ENCODE measurements at regions not wholly inside any gene's neighbourhood (a gene's known extent, or its start where the extent isn't known, plus 50 kb on each side); places are given as distances from the start of the nearest gene placed in this dataset.

GRCh38 chr7:17721736-17722285 lies 218.5 kb downstream of the SNX13 start:
- H3K9me3 Mint-ChIP-seq, result peaks cover 0 to 2% (median 0%) of the 10 kb centered on the region in 7 donors
- Histone ChIP-seq H3K36me3 (ENCODE audit: control insufficient read depth, insufficient read depth, low read length) (no peaks in the 10 kb centered on the region), H3K27ac (ENCODE audit: insufficient read depth, low read length, poor library complexity, severe bottlenecking) (no peak overlapping the region), H3K4me1 (ENCODE audit: control insufficient read depth, insufficient read depth, low read length, poor library complexity, severe bottlenecking) (no peaks in the 10 kb centered on the region), H3K4me3 (ENCODE audit: low read depth, low read length) (no peak overlapping the region), H3K9me3 (ENCODE audit: control insufficient read depth in 2 of 2, low read length in 2 of 2) (no peaks in the 10 kb centered on the region), H3K27me3 (ENCODE audit: control insufficient read depth, insufficient read depth, low read length) (no peaks in the 10 kb centered on the region)
- peaks cover 9% of the 10 kb centered on the region for H3K27me3 Mint-ChIP-seq
- no peak overlapping the region for H3K27ac Mint-ChIP-seq
- ATAC-seq (ENCODE audit: low read depth in 2 of 2), result no peak
- no peak overlapping the region for H3K4me3 Mint-ChIP-seq
- no peak for DNase-seq
- H3K4me1 Mint-ChIP-seq, result no peaks in the 10 kb centered on the region
- no peaks in the 10 kb centered on the region for H3K36me3 Mint-ChIP-seq

GRCh38 chr7:17722798-17723197 lies 217.5 kb downstream of the SNX13 start:
- peaks cover 9% of the 10 kb centered on the region for H3K27me3 Mint-ChIP-seq
- no peak for DNase-seq
- Histone ChIP-seq H3K36me3 (ENCODE audit: control insufficient read depth, insufficient read depth, low read length) (no peaks in the 10 kb centered on the region), H3K27ac (ENCODE audit: insufficient read depth, low read length, poor library complexity, severe bottlenecking) (no peak overlapping the region), H3K4me3 (ENCODE audit: low read depth, low read length) (no peak overlapping the region), H3K4me1 (ENCODE audit: control insufficient read depth, insufficient read depth, low read length, poor library complexity, severe bottlenecking) (no peaks in the 10 kb centered on the region), H3K27me3 (ENCODE audit: control insufficient read depth, insufficient read depth, low read length) (no peaks in the 10 kb centered on the region), H3K9me3 (ENCODE audit: control insufficient read depth in 2 of 2, low read length in 2 of 2) (no peaks in the 10 kb centered on the region)
- ATAC-seq (ENCODE audit: low read depth in 2 of 2), result no peak
- no peaks in the 10 kb centered on the region for H3K36me3 Mint-ChIP-seq
- no peak overlapping the region for H3K27ac Mint-ChIP-seq
- peaks cover 0 to 2% (median 0%) of the 10 kb centered on the region in 7 donors for H3K9me3 Mint-ChIP-seq
- H3K4me3 Mint-ChIP-seq, result no peak overlapping the region
- no peaks in the 10 kb centered on the region for H3K4me1 Mint-ChIP-seq

GRCh38 chr7:17725821-17726220 lies 214.5 kb downstream of the SNX13 start:
- Histone ChIP-seq H3K27me3 (ENCODE audit: control insufficient read depth, insufficient read depth, low read length) (no peaks in the 10 kb centered on the region), H3K27ac (ENCODE audit: insufficient read depth, low read length, poor library complexity, severe bottlenecking) (no peak overlapping the region), H3K4me3 (ENCODE audit: low read depth, low read length) (no peak overlapping the region), H3K36me3 (ENCODE audit: control insufficient read depth, insufficient read depth, low read length) (no peaks in the 10 kb centered on the region), H3K4me1 (ENCODE audit: control insufficient read depth, insufficient read depth, low read length, poor library complexity, severe bottlenecking) (no peaks in the 10 kb centered on the region), H3K9me3 (ENCODE audit: control insufficient read depth in 2 of 2, low read length in 2 of 2) (no peaks in the 10 kb centered on the region)
- Mint-ChIP-seq H3K4me3 (no peak overlapping the region), H3K27ac (no peak overlapping the region), H3K9me3 (peaks cover 0 to 1% (median 0%) of the 10 kb centered on the region in 7 donors), H3K36me3 (no peaks in the 10 kb centered on the region), H3K4me1 (no peaks in the 10 kb centered on the region), H3K27me3 (peaks cover 5% of the 10 kb centered on the region)
- ATAC-seq (ENCODE audit: low read depth in 2 of 2) (no peak), DNase-seq (no peak)

GRCh38 chr7:17732083-17732482 lies 208.2 kb downstream of the SNX13 start:
- H3K36me3 Mint-ChIP-seq, result no peaks in the 10 kb centered on the region
- Histone ChIP-seq H3K4me3 (ENCODE audit: low read depth, low read length) (no peak overlapping the region), H3K4me1 (ENCODE audit: control insufficient read depth, insufficient read depth, low read length, poor library complexity, severe bottlenecking) (no peaks in the 10 kb centered on the region), H3K9me3 (ENCODE audit: control insufficient read depth in 2 of 2, low read length in 2 of 2) (no peaks in the 10 kb centered on the region), H3K27ac (ENCODE audit: insufficient read depth, low read length, poor library complexity, severe bottlenecking) (no peak overlapping the region), H3K36me3 (ENCODE audit: control insufficient read depth, insufficient read depth, low read length) (no peaks in the 10 kb centered on the region), H3K27me3 (ENCODE audit: control insufficient read depth, insufficient read depth, low read length) (no peaks in the 10 kb centered on the region)
- no peak for ATAC-seq (ENCODE audit: low read depth in 2 of 2)
- no peaks in the 10 kb centered on the region for H3K27me3 Mint-ChIP-seq
- no peak overlapping the region for H3K27ac Mint-ChIP-seq
- no peak for DNase-seq
- no peak overlapping the region for H3K4me3 Mint-ChIP-seq
- peaks cover 0 to 13% (median 6%) of the 10 kb centered on the region in 7 donors for H3K9me3 Mint-ChIP-seq
- H3K4me1 Mint-ChIP-seq, result peaks cover 0 to 2% (median 0%) of the 10 kb centered on the region in 4 donors
